ENCODE measurements at regions not wholly inside any gene's neighbourhood (a gene's known extent, or its start where the extent isn't known, plus 50 kb on each side); places are given as distances from the start of the nearest gene placed in this dataset.
"Not testable (repeated sequence)": the region's sequence is repeated elsewhere in the genome, so short reads cannot be mapped to it uniquely, and the experiment has no call there.

DNA sequence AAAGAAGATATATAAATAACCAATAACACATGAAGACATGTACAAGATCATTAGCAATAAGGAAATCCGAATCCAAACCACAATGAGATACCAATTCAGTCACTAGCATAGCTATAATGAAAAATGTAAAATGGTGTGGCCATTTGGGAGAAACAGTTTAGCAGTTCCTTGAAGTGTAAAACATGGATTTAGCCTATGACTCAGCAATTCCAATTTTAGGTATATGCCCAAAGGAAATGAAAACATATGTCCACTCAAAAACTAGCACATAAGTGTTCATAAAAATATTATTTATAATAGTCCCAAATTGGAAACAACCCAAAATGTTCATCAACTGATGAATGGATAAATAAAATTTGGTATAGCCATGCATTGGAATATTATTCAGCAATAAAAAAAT is 165.5 kb upstream of the CRIM1 start:
- no peaks in the 10 kb centered on the region for H3K36me3 Mint-ChIP-seq (ENCODE audit: insufficient read depth)
- no peak overlapping the region for H3K4me3 Mint-ChIP-seq (ENCODE audit: low read depth)
- H3K9me3 Mint-ChIP-seq (ENCODE audit: low read depth) = no peaks in the 10 kb centered on the region
- peaks cover 4% of the 10 kb centered on the region for H3K4me1 Mint-ChIP-seq (ENCODE audit: low read depth)
- no peak overlapping the region for H3K27ac Mint-ChIP-seq
- no peak for DNase-seq (ENCODE audit: low spot score, unreplicated experiment)
- H3K27me3 Mint-ChIP-seq = no peaks in the 10 kb centered on the region
- TF ChIP-seq, protein P1, sequence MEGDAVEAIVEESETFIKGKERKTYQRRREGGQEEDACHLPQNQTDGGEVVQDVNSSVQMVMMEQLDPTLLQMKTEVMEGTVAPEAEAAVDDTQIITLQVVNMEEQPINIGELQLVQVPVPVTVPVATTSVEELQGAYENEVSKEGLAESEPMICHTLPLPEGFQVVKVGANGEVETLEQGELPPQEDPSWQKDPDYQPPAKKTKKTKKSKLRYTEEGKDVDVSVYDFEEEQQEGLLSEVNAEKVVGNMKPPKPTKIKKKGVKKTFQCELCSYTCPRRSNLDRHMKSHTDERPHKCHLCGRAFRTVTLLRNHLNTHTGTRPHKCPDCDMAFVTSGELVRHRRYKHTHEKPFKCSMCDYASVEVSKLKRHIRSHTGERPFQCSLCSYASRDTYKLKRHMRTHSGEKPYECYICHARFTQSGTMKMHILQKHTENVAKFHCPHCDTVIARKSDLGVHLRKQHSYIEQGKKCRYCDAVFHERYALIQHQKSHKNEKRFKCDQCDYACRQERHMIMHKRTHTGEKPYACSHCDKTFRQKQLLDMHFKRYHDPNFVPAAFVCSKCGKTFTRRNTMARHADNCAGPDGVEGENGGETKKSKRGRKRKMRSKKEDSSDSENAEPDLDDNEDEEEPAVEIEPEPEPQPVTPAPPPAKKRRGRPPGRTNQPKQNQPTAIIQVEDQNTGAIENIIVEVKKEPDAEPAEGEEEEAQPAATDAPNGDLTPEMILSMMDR (IDR thresholded peaks at IDR 0.05; ENCODE audit: unreplicated experiment) = no peak

DNA sequence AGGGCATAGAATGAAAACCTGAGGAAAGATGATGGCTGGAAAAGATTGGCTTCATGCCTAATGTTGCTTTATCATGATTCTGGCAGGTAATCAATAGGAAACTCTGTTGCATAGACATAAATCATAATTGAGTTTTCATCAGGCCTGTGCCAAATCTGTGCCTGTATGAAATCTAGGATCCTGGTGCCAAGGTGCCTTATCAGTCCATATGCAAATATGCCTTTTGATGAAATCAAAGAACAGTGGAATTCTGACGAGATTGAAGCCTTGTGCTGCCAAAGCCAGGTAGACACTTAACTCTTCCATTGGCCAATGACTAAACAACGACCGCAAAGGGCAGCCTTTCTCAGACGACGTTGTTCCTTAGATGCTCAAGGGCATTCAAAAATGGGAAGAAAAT is 170.0 kb upstream of the CRIM1 start:
- Mint-ChIP-seq H3K27me3 (no peaks in the 10 kb centered on the region), H3K36me3 (ENCODE audit: insufficient read depth) (no peaks in the 10 kb centered on the region), H3K27ac (no peak overlapping the region), H3K4me3 (ENCODE audit: low read depth) (no peak overlapping the region), H3K9me3 (ENCODE audit: low read depth) (peaks cover 3% of the 10 kb centered on the region), H3K4me1 (ENCODE audit: low read depth) (peaks cover 2% of the 10 kb centered on the region)
- no peak for DNase-seq (ENCODE audit: low spot score, unreplicated experiment)
- TF ChIP-seq, protein P1 (IDR thresholded peaks at IDR 0.05; ENCODE audit: unreplicated experiment) = no peak

DNA sequence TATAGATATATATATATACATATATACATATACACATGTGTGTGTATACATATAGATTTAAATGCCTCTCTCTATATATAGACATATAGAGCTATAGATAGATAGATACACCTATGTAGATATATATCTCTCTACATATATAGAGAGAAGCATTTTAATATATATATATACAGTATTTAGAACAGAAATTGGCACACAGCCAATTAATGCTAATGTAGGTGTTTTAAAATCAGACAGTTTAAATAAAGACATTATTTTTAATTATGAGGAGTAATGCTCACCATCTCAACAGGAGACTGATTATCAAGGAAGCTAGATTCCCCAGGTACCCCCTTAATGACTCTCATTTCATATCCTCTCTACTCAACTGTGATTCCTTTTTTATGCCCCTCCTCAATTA is 170.7 kb upstream of the CRIM1 start:
- Mint-ChIP-seq H3K27ac (no peak overlapping the region), H3K9me3 (ENCODE audit: low read depth) (peaks cover 3% of the 10 kb centered on the region), H3K27me3 (no peaks in the 10 kb centered on the region), H3K36me3 (ENCODE audit: insufficient read depth) (no peaks in the 10 kb centered on the region), H3K4me1 (ENCODE audit: low read depth) (peaks cover 2% of the 10 kb centered on the region), H3K4me3 (ENCODE audit: low read depth) (no peak overlapping the region)
- TF ChIP-seq, protein P1 (IDR thresholded peaks at IDR 0.05; ENCODE audit: unreplicated experiment) = no peak
- no peak for DNase-seq (ENCODE audit: low spot score, unreplicated experiment)

- not testable (repeated sequence) for H3K4me3 Mint-ChIP-seq (ENCODE audit: low read depth); H3K27ac Mint-ChIP-seq; H3K9me3 Mint-ChIP-seq (ENCODE audit: low read depth); H3K27me3 Mint-ChIP-seq; H3K4me1 Mint-ChIP-seq (ENCODE audit: low read depth); DNase-seq (ENCODE audit: low spot score, unreplicated experiment); H3K36me3 Mint-ChIP-seq (ENCODE audit: insufficient read depth)
Measured at GRCh38 chr2:36180789-36181482, 174.6 kb upstream of the CRIM1 start.

GRCh38 chr2:36180293-36180692 is 175.3 kb upstream of the CRIM1 start:
- not testable (repeated sequence) for H3K27me3 Mint-ChIP-seq; H3K4me1 Mint-ChIP-seq (ENCODE audit: low read depth)

GRCh38 chr2:36179668-36180269 is 175.8 kb upstream of the CRIM1 start:
- not testable (repeated sequence) for H3K9me3 Mint-ChIP-seq (ENCODE audit: low read depth); H3K36me3 Mint-ChIP-seq (ENCODE audit: insufficient read depth); H3K4me1 Mint-ChIP-seq (ENCODE audit: low read depth); H3K4me3 Mint-ChIP-seq (ENCODE audit: low read depth); H3K27me3 Mint-ChIP-seq; H3K27ac Mint-ChIP-seq; DNase-seq (ENCODE audit: low spot score, unreplicated experiment)

More at GRCh38 chr2:36180293-36180692, 175.3 kb upstream of the CRIM1 start:
- not testable (repeated sequence) for H3K4me3 Mint-ChIP-seq (ENCODE audit: low read depth); H3K9me3 Mint-ChIP-seq (ENCODE audit: low read depth); DNase-seq (ENCODE audit: low spot score, unreplicated experiment); H3K27ac Mint-ChIP-seq; H3K36me3 Mint-ChIP-seq (ENCODE audit: insufficient read depth)

- Mint-ChIP-seq H3K4me3 (ENCODE audit: low read depth) (no peak overlapping the region), H3K36me3 (ENCODE audit: insufficient read depth) (no peaks in the 10 kb centered on the region), H3K27ac (no peak overlapping the region), H3K27me3 (no peaks in the 10 kb centered on the region), H3K9me3 (ENCODE audit: low read depth) (peaks cover 6% of the 10 kb centered on the region), H3K4me1 (ENCODE audit: low read depth) (peaks cover 2% of the 10 kb centered on the region)
- no peak for DNase-seq (ENCODE audit: low spot score, unreplicated experiment)
- TF ChIP-seq, protein P1 (IDR thresholded peaks at IDR 0.05; ENCODE audit: unreplicated experiment) = no peak
Measured at GRCh38 chr2:36178384-36178783, 177.2 kb upstream of the CRIM1 start.
